CD1c-positive myeloid dendritic cell (primary cell): ENCODE measurements at regions not wholly inside any gene's neighbourhood (a gene's known extent, or its start where the extent isn't known, plus 50 kb on each side); places are given as distances from the start of the nearest gene placed in this dataset.
"Not testable (repeated sequence)": the region's sequence is repeated elsewhere in the genome, so short reads cannot be mapped to it uniquely, and the experiment has no call there.

ENCODE experiments used
- DNase-seq: peaks from one replicate; pipeline ENCODE4 v3.0.0-alpha.2; 2016; ENCODE audit errors: extremely low spot score

- DNase-seq, result no peak
These were observed 55.6 kb upstream of the ABCD3 start for GRCh38 chr1:94362466-94363058.

DNA sequence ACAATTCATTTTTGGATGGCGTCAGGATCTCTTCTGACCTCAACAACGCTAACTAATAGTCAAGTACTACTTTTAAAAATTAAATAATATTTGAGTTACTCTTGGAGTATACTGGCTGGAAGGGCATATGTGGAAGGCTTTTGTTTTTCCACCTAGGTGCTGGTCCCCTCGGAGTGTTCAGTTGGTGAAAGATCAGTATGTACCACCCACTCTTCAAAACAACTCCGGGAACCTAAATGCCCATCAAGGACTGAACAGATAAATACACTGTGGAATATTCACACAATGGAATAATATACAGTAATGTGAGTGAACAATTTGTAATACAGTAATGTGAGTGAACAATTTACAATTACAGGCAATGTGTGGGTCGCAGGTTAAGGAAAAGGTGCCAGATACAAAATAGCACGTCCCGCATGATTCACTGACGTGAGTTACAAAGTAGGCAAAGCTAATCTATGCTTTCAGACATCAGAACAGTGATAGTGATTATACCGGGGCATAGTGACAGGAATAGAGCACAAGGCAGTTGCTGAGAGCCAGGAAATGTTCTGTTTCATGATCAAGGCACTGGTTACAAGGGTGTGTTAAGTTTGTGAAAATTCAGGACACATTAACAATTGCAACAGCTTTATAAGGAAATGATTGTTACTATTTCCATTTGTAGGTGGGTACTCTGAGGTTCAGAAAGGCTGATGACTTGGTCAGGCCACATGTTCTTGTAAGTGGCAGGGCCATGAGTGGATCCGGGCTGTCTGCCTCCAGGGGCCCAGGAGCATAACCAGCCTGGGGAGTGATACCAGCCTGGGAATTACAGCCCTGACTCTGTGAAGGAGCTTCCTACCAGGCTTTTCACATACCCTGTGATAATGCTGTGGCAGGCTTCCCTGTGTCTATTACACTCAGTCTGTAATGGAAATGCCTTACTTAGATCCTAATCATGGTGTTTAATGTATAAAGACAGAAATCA is 59.3 kb upstream of the ABCD3 start:
- DNase-seq, result no peak

GRCh38 chr1:94357661-94358060 is 60.5 kb upstream of the ABCD3 start:
- no peak for DNase-seq

GRCh38 chr1:94355485-94355980 is 62.7 kb upstream of the ABCD3 start:
- no peak for DNase-seq

GRCh38 chr1:94351481-94351880 is 66.7 kb upstream of the ABCD3 start:
- DNase-seq, result no peak

DNA sequence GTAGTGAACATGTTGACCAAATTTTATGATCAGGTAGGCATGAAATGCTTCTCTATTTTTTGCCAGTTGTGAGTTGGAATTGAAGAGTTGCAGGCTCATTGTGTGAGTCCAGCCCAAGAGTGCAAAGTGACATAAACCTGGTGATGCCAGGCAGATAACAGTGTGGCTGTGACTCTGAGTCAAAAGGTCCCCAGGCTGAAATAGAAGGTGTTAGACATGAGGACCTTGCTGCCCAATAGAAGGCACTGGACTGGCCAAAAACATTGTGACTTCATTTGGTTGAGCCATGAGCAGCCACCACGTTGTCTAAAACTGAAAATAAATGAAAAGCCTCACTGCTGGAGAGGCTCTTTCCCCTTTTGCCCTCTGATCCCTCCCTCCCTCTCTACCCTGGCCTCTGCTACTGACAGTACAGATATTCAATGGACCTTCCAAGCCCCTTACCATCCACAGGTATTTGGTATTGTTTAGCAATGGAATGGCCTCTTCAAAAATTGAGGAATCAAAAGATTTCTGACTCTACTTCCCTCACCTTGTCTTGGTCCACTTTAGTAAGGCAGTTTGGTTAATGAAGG is 67.8 kb upstream of the ABCD3 start:
- DNase-seq, result no peak

- no peak for DNase-seq
These were observed 68.3 kb upstream of the ABCD3 start for GRCh38 chr1:94349853-94350252.

- DNase-seq, result not testable (repeated sequence)
These were observed 69.8 kb upstream of the ABCD3 start for GRCh38 chr1:94348386-94348785.

GRCh38 chr1:94345148-94345721 is 73.0 kb upstream of the ABCD3 start:
- DNase-seq, result peak; percentile 25

DNA sequence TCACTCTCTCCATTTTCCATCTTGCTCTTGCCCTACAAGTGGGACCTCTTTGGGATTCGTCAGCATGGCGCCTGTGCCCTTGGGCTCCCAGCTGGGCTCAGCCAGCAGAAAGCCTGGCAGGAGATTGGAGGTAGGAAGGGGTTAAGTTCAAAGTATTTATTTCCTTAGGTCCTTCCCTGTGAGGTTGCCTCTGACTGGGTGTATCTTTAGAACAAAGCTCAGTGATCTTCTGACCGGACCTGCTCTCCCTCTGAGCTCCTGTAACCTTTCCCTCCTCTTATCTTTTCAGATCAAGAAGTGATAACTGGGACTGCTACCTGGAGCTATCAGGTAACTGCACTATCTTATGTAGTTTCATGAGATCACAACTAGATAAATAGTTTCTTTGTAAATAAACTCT is 75.8 kb upstream of the ABCD3 start:
- no peak for DNase-seq

DNA sequence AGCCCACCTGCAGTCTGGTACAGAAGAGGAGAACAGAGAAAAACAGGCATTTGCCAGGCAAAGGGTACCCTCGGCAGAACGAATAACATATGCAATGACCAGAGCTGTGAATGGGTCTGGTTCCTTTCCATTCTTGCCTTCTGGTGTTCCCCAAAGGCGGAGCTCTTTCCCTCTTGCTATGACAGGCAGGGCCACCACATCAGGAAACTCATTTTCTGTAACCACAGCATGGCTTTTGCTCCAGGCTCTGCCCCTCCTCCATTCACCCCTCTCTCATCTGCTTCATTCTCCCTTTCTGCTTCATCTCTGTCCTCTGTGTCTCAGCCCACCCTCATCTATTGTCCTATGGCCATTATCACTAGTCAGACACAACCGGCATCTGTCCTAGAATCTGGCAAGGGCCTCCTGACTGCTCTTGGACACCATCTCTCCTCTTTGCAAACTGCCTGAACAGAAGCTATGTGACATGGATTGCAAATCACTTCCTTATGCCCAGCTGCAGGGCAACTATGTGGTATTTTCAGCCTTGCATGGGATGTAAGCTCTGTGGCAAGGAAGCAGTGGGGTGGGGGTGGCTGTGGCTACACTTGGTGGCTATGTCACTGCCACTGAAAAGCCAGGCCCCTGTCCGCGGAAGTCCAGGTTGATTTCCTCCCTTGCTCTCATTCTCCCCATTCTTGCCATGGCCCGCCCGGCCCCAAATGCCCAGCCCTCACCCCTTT is 78.8 kb upstream of the ABCD3 start:
- no peak for DNase-seq

- DNase-seq, result no peak
These were observed 81.2 kb upstream of the ABCD3 start for GRCh38 chr1:94336991-94337390.

DNA sequence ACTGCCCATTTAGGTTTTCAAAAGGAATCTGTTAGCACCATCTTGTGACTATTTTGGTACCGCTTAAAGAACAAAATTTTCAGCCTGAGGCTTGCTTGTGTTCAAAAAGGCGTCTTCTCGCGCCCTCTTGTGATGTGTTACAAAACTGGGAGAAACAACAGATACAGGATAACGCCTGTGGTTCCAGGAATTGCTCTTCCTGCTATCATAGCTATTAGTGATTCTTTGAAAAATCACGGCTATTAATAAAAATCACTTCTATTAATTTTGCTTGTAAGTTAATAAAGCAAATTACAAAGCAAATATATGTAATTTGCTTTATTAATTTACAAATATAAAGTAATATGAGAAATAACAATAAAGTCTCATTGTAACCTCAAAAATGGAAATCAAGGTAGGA is 82.2 kb upstream of the ABCD3 start:
- DNase-seq, result peak; percentile 68

DNA sequence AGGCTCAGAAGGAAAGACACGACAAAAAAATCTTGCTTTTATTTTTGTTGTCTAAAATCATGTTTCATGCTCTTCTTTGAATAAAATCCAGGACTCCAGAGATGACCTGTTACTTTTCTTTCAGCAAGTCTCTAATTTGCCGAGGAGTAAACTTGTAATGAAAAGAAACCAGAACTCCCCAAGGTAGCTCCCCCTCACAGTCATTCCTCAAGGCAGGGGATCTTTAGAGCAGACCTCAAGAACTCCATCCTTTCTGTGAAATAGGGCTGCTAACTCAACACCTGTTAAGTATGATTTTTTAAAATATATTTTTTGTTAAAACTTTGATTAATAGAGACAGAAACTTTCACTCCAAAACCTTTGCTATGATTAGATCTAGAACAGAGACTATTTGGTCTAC is 82.7 kb upstream of the ABCD3 start:
- DNase-seq, result no peak

- DNase-seq, result no peak
These were observed 83.4 kb upstream of the ABCD3 start for GRCh38 chr1:94334764-94335163.

DNA sequence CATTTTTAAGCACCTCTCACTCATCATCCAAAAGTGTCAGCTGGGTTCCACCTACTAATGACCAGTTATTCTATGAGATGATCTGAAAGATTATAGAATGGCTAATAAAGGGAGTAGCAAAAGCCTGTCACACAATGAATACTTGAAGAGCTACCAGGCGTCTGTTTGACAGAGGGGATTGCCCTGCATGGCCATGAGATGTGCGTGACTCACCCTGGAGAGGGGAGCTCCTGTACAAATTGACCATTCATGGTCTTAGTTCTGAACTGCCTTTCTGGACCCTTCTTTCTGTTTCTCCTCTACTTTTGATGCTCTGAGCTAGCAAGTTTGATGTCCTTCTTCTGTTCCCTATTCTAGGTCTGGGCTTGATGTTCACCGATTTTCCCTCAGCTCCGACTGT is 85.2 kb upstream of the ABCD3 start:
- DNase-seq, result no peak

DNA sequence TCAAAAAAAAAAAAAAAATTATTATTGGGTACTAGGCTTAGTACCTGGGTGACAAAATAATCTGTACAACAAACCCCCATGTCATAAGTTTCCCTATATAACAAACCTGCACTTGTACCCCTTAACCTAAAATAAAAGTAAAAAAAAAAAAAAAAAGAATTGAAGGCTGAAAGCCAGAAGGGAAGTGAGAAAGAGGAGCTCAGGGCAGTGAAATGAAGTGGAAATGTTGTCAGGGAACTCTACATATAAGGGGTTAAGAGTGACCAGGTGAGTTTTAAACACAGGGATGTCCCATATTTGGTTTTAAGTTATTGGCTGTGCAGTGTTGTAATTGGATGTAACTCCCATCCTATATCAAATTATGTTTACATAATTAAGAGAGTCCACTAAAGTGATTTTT is 85.7 kb upstream of the ABCD3 start:
- no peak for DNase-seq

- DNase-seq, result no peak
These were observed 88.2 kb upstream of the ABCD3 start for GRCh38 chr1:94329986-94330385.

- no peak for DNase-seq
These were observed 88.9 kb upstream of the ABCD3 start for GRCh38 chr1:94329276-94329675.

- DNase-seq, result no peak
These were observed 89.8 kb upstream of the ARHGAP29 start for GRCh38 chr1:94327001-94327690.

DNA sequence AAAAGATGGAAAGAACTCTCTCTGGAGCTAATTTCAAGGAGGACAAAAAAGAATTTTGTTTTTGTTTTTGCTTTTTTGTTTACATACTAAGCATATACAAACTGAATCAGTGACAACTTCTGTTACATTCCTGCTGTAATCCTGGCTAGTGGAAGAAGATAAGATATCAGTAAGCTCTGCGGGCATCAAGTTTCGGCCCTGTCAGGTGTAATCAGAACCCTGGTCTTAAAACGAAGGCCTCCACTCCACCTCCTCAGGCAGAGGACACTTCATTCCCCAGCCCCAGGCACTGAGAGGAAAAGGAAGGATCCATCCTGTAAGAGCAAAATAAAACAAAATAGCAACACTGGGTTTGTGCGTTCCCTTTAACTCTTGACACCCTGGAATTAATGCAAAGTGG is 88.9 kb upstream of the ARHGAP29 start:
- DNase-seq, result no peak
